BJ (cell line): ENCODE measurements at regions not wholly inside any gene's neighbourhood (a gene's known extent, or its start where the extent isn't known, plus 50 kb on each side); places are given as distances from the start of the nearest gene placed in this dataset.

Experiments
- CTCF ChIA-PET: fragments of 350-600 bp; formaldehyde crosslinking; extraction: SDS; loops from one replicate; lab custom pipeline; 2021; ENCODE audit warnings: antibody characterized with exemption, inconsistent platforms; lab: Yijun Ruan, JAX
- POLR2A ChIA-PET: fragments of 300-600 bp; sonication (Branson Sonifier 250); formaldehyde crosslinking; extraction: SDS; loops from one replicate; lab custom pipeline; 2021; ENCODE audit warnings: antibody characterized with exemption; lab: Charles Lee
- DNase-seq: peaks from one replicate; pipeline ENCODE4 v3.0.0-alpha.2; 2011; ENCODE audit warnings: low read depth
- H3K27me3 ChIP-seq: 2 replicates; pipeline ENCODE4 v1.6.0; 2011; ENCODE audit warnings: low read length; ENCODE audit not compliant: control insufficient read depth, insufficient read depth
- H3K36me3 ChIP-seq: 2 replicates; pipeline ENCODE4 v1.5.1; 2011; ENCODE audit warnings: low read length; ENCODE audit not compliant: control insufficient read depth, insufficient read depth
- H3K4me3 ChIP-seq: 2 replicates; pipeline ENCODE4 v1.5.1; 2011; ENCODE audit warnings: low read depth, mild to moderate bottlenecking, control low read depth, low read length
- CTCF ChIP-seq: IDR thresholded peaks from 2 replicates; pipeline ENCODE4 v1.5.1; 2011; ENCODE audit warnings: low read depth, mild to moderate bottlenecking, control low read depth, inconsistent platforms, low read length, moderate library complexity; ENCODE audit not compliant: insufficient read depth

GRCh38 chr2:186325827-186326535 lies 160.1 kb upstream of the ZC3H15 start:
- no peak overlapping the region for H3K4me3 ChIP-seq
- no peak for DNase-seq
- H3K27me3 ChIP-seq, result no peaks in the 10 kb centered on the region
- TF ChIP-seq CTCF, result no peak
- CTCF ChIA-PET, result no interaction called here
- H3K36me3 ChIP-seq, result no peaks in the 10 kb centered on the region
- POLR2A ChIA-PET, result no interaction called here

GRCh38 chr2:186327251-186327868 lies 158.7 kb upstream of the ZC3H15 start:
- H3K36me3 ChIP-seq, result no peaks in the 10 kb centered on the region
- no peak for TF ChIP-seq CTCF
- CTCF ChIA-PET, result no interaction called here
- no peaks in the 10 kb centered on the region for H3K27me3 ChIP-seq
- DNase-seq, result no peak
- H3K4me3 ChIP-seq, result no peak overlapping the region
- POLR2A ChIA-PET, result no interaction called here

GRCh38 chr2:186328838-186329237 lies 157.2 kb upstream of the ZC3H15 start:
- ChIA-PET CTCF (no interaction called here), POLR2A (no interaction called here)
- peak; percentile 17 for DNase-seq
- TF ChIP-seq CTCF, result no peak
- Histone ChIP-seq H3K27me3 (no peaks in the 10 kb centered on the region), H3K4me3 (no peak overlapping the region), H3K36me3 (no peaks in the 10 kb centered on the region)

DNA sequence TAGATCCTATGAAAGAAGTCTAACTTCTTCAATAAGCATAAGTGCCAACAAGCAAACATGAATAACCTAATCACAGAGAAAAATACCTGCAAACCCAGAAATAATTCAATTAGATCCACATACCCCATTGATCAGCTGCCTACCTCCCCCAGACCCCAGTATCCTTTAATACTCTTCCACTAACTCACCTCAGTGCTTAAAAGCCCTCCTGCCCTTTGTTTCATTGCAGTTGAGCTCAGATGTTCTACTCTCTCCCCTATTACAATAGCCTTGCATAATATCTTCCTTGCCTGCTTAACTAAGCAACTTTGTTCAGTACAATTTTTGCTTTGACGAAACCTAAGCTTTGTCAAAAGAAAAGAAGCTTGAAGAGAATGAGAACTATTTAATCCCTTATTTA lies 156.0 kb upstream of the ZC3H15 start:
- CTCF ChIA-PET, result interaction anchor here (0.6 to 0.9 kb wide), 2 partner anchors 29 to 52 kb away, joined by 3 read pairs; no protein-coding TSS in a partner anchor

DNA sequence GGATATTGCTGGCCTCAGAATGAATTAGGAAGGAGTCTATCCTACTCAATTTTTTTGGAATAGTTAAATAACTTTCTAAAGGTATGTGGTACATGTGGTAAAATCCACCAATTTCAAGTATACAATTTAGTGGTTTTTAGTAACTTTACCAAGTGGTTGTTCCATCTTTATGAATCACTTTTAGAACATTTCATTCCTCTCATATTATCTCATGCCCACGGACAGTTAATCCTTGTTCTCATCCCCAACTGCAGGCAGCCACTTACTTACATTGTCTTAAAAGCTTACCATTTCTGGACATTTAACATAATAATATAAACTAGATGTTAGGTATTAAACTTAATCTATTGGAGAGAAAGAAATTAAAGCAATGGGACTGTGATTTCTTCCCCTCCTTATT lies 146.3 kb upstream of the ZC3H15 start:
- H3K27me3 ChIP-seq, result no peaks in the 10 kb centered on the region
- H3K4me3 ChIP-seq, result no peak overlapping the region
- no peaks in the 10 kb centered on the region for H3K36me3 ChIP-seq
- POLR2A ChIA-PET, result no interaction called here
- TF ChIP-seq CTCF, result no peak
- CTCF ChIA-PET, result no interaction called here
- no peak for DNase-seq

More for the DNA sequence above, 156.0 kb upstream of the ZC3H15 start:
- Histone ChIP-seq H3K4me3 (no peak overlapping the region), H3K36me3 (no peaks in the 10 kb centered on the region), H3K27me3 (no peaks in the 10 kb centered on the region)
- POLR2A ChIA-PET, result no interaction called here
- no peak for TF ChIP-seq CTCF
- no peak for DNase-seq
